ENCODE measurements at regions not wholly inside any gene's neighbourhood (a gene's known extent, or its start where the extent isn't known, plus 50 kb on each side); places are given as distances from the start of the nearest gene placed in this dataset.

DNA sequence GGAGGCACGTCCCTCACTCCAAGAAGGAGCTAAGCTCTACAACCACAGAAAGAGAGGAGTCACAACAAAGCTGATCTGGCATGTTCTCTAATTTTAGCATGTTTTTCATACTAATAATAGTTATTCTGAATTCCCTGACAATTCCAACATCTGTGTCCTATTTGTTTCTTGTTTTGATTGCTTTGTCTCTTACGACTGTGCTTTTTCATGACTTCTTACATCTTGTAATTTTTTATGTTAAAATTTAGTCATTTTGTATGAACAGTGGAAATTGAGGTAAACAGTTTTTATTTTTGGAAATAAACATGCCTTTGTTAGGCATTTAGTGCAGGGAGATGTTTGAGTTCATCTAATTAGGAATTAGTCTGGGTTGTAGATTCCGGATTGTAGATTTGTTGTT, 668.1 kb upstream of the EDIL3 start:
- TF ChIP-seq RAD21 (conservative IDR thresholded peaks at IDR 0.05) (no peak), SMC3 (conservative IDR thresholded peaks at IDR 0.05; ENCODE audit: poor library complexity) (no peak), EP300 (conservative IDR thresholded peaks at IDR 0.05; ENCODE audit: poor library complexity, severe bottlenecking) (no peak), EZH2 (IDR thresholded peaks at IDR 0.05; ENCODE audit: borderline replicate concordance, insufficient read depth, low read length, poor library complexity, severe bottlenecking) (no peak), MXI1 (conservative IDR thresholded peaks at IDR 0.05; ENCODE audit: poor library complexity, severe bottlenecking) (no peak), CTCF (IDR thresholded peaks at IDR 0.05; ENCODE audit: poor library complexity, severe bottlenecking) (no peak), TAF1 (IDR thresholded peaks at IDR 0.05; ENCODE audit: low read depth) (no peak), POLR2AphosphoS5 (IDR thresholded peaks at IDR 0.05) (no peak)
- TF ChIP-seq, protein P1, sequence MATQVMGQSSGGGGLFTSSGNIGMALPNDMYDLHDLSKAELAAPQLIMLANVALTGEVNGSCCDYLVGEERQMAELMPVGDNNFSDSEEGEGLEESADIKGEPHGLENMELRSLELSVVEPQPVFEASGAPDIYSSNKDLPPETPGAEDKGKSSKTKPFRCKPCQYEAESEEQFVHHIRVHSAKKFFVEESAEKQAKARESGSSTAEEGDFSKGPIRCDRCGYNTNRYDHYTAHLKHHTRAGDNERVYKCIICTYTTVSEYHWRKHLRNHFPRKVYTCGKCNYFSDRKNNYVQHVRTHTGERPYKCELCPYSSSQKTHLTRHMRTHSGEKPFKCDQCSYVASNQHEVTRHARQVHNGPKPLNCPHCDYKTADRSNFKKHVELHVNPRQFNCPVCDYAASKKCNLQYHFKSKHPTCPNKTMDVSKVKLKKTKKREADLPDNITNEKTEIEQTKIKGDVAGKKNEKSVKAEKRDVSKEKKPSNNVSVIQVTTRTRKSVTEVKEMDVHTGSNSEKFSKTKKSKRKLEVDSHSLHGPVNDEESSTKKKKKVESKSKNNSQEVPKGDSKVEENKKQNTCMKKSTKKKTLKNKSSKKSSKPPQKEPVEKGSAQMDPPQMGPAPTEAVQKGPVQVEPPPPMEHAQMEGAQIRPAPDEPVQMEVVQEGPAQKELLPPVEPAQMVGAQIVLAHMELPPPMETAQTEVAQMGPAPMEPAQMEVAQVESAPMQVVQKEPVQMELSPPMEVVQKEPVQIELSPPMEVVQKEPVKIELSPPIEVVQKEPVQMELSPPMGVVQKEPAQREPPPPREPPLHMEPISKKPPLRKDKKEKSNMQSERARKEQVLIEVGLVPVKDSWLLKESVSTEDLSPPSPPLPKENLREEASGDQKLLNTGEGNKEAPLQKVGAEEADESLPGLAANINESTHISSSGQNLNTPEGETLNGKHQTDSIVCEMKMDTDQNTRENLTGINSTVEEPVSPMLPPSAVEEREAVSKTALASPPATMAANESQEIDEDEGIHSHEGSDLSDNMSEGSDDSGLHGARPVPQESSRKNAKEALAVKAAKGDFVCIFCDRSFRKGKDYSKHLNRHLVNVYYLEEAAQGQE (IDR thresholded peaks at IDR 0.05; ENCODE audit: borderline replicate concordance), result no peak
- no peaks in the 10 kb centered on the region for H3K36me3 ChIP-seq (ENCODE audit: insufficient read depth, low read length)

GRCh38 chr5:85069659-85070640, 685.3 kb upstream of the EDIL3 start:
- no peak for TF ChIP-seq POLR2AphosphoS5 (IDR thresholded peaks at IDR 0.05)
- TF ChIP-seq EZH2 (IDR thresholded peaks at IDR 0.05; ENCODE audit: borderline replicate concordance, insufficient read depth, low read length, poor library complexity, severe bottlenecking), result no peak
- TF ChIP-seq RAD21 (conservative IDR thresholded peaks at IDR 0.05), result no peak
- no peak for TF ChIP-seq SMC3 (conservative IDR thresholded peaks at IDR 0.05; ENCODE audit: poor library complexity)
- no peak for TF ChIP-seq MXI1 (conservative IDR thresholded peaks at IDR 0.05; ENCODE audit: poor library complexity, severe bottlenecking)
- no peak for TF ChIP-seq EP300 (conservative IDR thresholded peaks at IDR 0.05; ENCODE audit: poor library complexity, severe bottlenecking)
- TF ChIP-seq, protein P1 (IDR thresholded peaks at IDR 0.05; ENCODE audit: borderline replicate concordance), result no peak
- no peak for TF ChIP-seq CTCF (IDR thresholded peaks at IDR 0.05; ENCODE audit: poor library complexity, severe bottlenecking)
- no peak for TF ChIP-seq TAF1 (IDR thresholded peaks at IDR 0.05; ENCODE audit: low read depth)
- Histone ChIP-seq H3K9me3 (ENCODE audit: low read length) (no peaks in the 10 kb centered on the region), H3K9ac (ENCODE audit: low read length) (no peak overlapping the region), H2AFZ (ENCODE audit: low read depth, low read length) (no peak overlapping the region), H3K4me3 (ENCODE audit: low read length) (no peak overlapping the region), H3K27ac (ENCODE audit: low read length) (no peak overlapping the region), H3F3A (ENCODE audit: insufficient read depth, low read length, poor library complexity, severe bottlenecking) (no peaks in the 10 kb centered on the region), H4K20me1 (ENCODE audit: insufficient read depth) (no peaks in the 10 kb centered on the region), H3K4me2 (ENCODE audit: low read length) (no peak overlapping the region), H3K36me3 (ENCODE audit: insufficient read depth, low read length) (no peaks in the 10 kb centered on the region), H3K27me3 (ENCODE audit: insufficient read depth, low read depth, low read length) (no peaks in the 10 kb centered on the region), H3K79me2 (replicated peaks; ENCODE audit: insufficient read depth, low read length) (no peaks in the 10 kb centered on the region), H3K9me2 (ENCODE audit: insufficient read depth, low read length) (no peaks in the 10 kb centered on the region)

More for the DNA sequence above, 668.1 kb upstream of the EDIL3 start:
- H3K27me3 ChIP-seq (ENCODE audit: insufficient read depth, low read depth, low read length), result no peaks in the 10 kb centered on the region
- H3K9me2 ChIP-seq (ENCODE audit: insufficient read depth, low read length), result no peaks in the 10 kb centered on the region
- H3K27ac ChIP-seq (ENCODE audit: low read length), result no peak overlapping the region
- H3K9me3 ChIP-seq (ENCODE audit: low read length), result no peaks in the 10 kb centered on the region
- no peaks in the 10 kb centered on the region for H4K20me1 ChIP-seq (ENCODE audit: insufficient read depth)
- no peak overlapping the region for H3K9ac ChIP-seq (ENCODE audit: low read length)
- H3K4me2 ChIP-seq (ENCODE audit: low read length), result no peak overlapping the region
- no peaks in the 10 kb centered on the region for H3K79me2 ChIP-seq (replicated peaks; ENCODE audit: insufficient read depth, low read length)
- H3F3A ChIP-seq (ENCODE audit: insufficient read depth, low read length, poor library complexity, severe bottlenecking), result no peaks in the 10 kb centered on the region
- no peak overlapping the region for H2AFZ ChIP-seq (ENCODE audit: low read depth, low read length)
- no peak overlapping the region for H3K4me3 ChIP-seq (ENCODE audit: low read length)

All from neural cell (in vitro differentiated cells).